Keratinocyte (primary cell): ENCODE measurements at regions not wholly inside any gene's neighbourhood (a gene's known extent, or its start where the extent isn't known, plus 50 kb on each side); places are given as distances from the start of the nearest gene placed in this dataset.

Experiments used
- DNase-seq: peaks from one replicate; pipeline ENCODE4 v3.0.0-alpha.2; 2011; ENCODE audit warnings: low read depth, missing footprints, low spot score
- FAIRE-seq: peaks from 2 replicates; lab custom pipeline; 2011; peaks lifted over from hg19 to GRCh38; lab: Jason Lieb, UNC
- H2AFZ ChIP-seq: 2 replicates; pipeline ENCODE4 v1.6.0; 2012; ENCODE audit warnings: low read length, control low read depth, inconsistent platforms; ENCODE audit not compliant: control insufficient read depth
- H3K27ac ChIP-seq: 2 replicates; pipeline ENCODE4 v1.5.1; 2011; ENCODE audit warnings: low read length; ENCODE audit not compliant: control insufficient read depth, insufficient read depth
- H3K27me3 ChIP-seq: 3 replicates; pipeline ENCODE4 v1.6.0; 2011; ENCODE audit warnings: low read length; ENCODE audit not compliant: control insufficient read depth, insufficient read depth; ENCODE audit errors: extremely low read depth
- H3K36me3 ChIP-seq, 2 experiments: 2 replicates in 1 of 2; 3 replicates in 1 of 2; pipeline ENCODE4 v1.5.1; 2011; ENCODE audit warnings: low read length in 2 of 2, mild to moderate bottlenecking in 1 of 2; ENCODE audit not compliant: control insufficient read depth in 2 of 2, insufficient read depth in 2 of 2; ENCODE audit errors: extremely low read depth in 1 of 2
- H3K4me1 ChIP-seq: 3 replicates; pipeline ENCODE4 v1.5.1; 2011; ENCODE audit warnings: low read length; ENCODE audit not compliant: control insufficient read depth, insufficient read depth; ENCODE audit errors: extremely low read depth
- H3K4me2 ChIP-seq: 3 replicates; pipeline ENCODE4 v1.6.0; 2011; ENCODE audit warnings: low read depth, low read length; ENCODE audit not compliant: control insufficient read depth, insufficient read depth; ENCODE audit errors: extremely low read depth
- H3K4me3 ChIP-seq, 3 experiments: fragments of 200-600 bp in 1 of 3; sonication (generic) in 1 of 3; 2 replicates in 2 of 3; 3 replicates in 1 of 3; pipeline ENCODE4 v1.5.1; 2011 to 2016; ENCODE audit warnings: low read length in 3 of 3, mild to moderate bottlenecking in 3 of 3, control low read depth in 2 of 3, inconsistent platforms in 1 of 3, low read depth in 1 of 3, mixed read lengths in 1 of 3, mixed run types in 1 of 3, moderate library complexity in 1 of 3; ENCODE audit not compliant: control insufficient read depth in 2 of 3, insufficient read depth in 2 of 3; ENCODE audit errors: extremely low read depth in 1 of 3
- H3K79me2 ChIP-seq: 2 replicates; pipeline ENCODE4 v1.6.0; 2012; ENCODE audit warnings: low read length; ENCODE audit not compliant: control insufficient read depth, insufficient read depth
- H3K9ac ChIP-seq: 3 replicates; pipeline ENCODE4 v1.6.0; 2011; ENCODE audit warnings: low read length; ENCODE audit not compliant: control insufficient read depth, insufficient read depth; ENCODE audit errors: extremely low read depth
- H3K9me1 ChIP-seq: 3 replicates; pipeline ENCODE4 v1.6.0; 2011; ENCODE audit warnings: low read length; ENCODE audit not compliant: control insufficient read depth, insufficient read depth; ENCODE audit errors: extremely low read depth
- H3K9me3 ChIP-seq: 2 replicates; pipeline ENCODE4 v1.5.1; 2012; ENCODE audit warnings: low read depth, low read length; ENCODE audit not compliant: control insufficient read depth
- H4K20me1 ChIP-seq: 3 replicates; pipeline ENCODE4 v1.6.0; 2011; ENCODE audit warnings: low read length; ENCODE audit not compliant: control insufficient read depth, insufficient read depth; ENCODE audit errors: extremely low read depth
- EZH2 ChIP-seq: IDR thresholded peaks from one replicate; pipeline ENCODE4 v1.6.1; 2012; ENCODE audit warnings: inconsistent platforms, mild to moderate bottlenecking, low read length, moderate library complexity
- dilution Hi-C: fragments of 300-500 bp; cut with MboI; formaldehyde crosslinking; loops from one replicate; pipeline ENCODE4 v1.7.0; 2020; ENCODE audit warnings: low sequenced_read_pairs; ENCODE audit not compliant: extremely low pct_ligation_motif_present
- TF ChIP-seq, protein P1 (sequence below), 3 experiments: IDR thresholded peaks in 1 of 3; conservative IDR thresholded peaks in 1 of 3; optimal IDR thresholded peaks in 1 of 3; 2 replicates in 2 of 3; 3 replicates in 1 of 3; pipeline versions ENCODE3 to v1.5.1; 2011; ENCODE audit warnings: low read length in 3 of 3, mild to moderate bottlenecking in 3 of 3, moderate library complexity in 2 of 3, control low read depth in 1 of 3, inconsistent platforms in 1 of 3; ENCODE audit not compliant: insufficient read depth in 2 of 3; ENCODE audit errors: extremely low read depth in 1 of 3

DNA sequence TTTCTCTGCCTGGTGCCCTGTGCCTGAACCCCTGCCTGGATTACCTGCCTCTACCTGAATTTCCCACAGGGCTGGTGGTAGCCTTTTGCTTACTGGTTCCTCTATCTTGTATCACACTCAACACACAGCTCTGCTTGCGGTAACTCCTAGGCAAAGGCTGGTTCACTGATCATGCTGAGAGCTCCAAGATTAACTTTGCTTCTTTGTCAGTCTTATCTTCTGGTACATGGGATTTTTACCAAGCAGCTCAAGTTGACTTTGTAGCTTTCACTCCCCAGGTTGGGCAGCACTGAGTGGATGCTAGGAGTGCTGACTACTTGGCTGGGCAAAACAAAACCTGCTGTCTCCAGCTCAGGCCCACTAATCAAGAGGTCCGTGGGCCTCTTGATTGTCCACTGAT, 145.9 kb upstream of the GLRA1 start:
- Histone ChIP-seq H3K9me3 (no peaks in the 10 kb centered on the region), H2AFZ (no peak overlapping the region), H3K9me1 (no peaks in the 10 kb centered on the region), H3K9ac (no peak overlapping the region), H3K36me3 (no peaks in the 10 kb centered on the region), H3K27ac (no peak overlapping the region), H3K4me1 (no peaks in the 10 kb centered on the region), H3K79me2 (no peaks in the 10 kb centered on the region), H4K20me1 (no peaks in the 10 kb centered on the region), H3K27me3 (no peaks in the 10 kb centered on the region), H3K4me2 (no peak overlapping the region), H3K4me3 (no peak overlapping the region)
- TF ChIP-seq EZH2: no peak
- TF ChIP-seq, protein P1, sequence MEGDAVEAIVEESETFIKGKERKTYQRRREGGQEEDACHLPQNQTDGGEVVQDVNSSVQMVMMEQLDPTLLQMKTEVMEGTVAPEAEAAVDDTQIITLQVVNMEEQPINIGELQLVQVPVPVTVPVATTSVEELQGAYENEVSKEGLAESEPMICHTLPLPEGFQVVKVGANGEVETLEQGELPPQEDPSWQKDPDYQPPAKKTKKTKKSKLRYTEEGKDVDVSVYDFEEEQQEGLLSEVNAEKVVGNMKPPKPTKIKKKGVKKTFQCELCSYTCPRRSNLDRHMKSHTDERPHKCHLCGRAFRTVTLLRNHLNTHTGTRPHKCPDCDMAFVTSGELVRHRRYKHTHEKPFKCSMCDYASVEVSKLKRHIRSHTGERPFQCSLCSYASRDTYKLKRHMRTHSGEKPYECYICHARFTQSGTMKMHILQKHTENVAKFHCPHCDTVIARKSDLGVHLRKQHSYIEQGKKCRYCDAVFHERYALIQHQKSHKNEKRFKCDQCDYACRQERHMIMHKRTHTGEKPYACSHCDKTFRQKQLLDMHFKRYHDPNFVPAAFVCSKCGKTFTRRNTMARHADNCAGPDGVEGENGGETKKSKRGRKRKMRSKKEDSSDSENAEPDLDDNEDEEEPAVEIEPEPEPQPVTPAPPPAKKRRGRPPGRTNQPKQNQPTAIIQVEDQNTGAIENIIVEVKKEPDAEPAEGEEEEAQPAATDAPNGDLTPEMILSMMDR (optimal IDR thresholded peaks at IDR 0.05 in 1 of 3, IDR thresholded peaks at IDR 0.05 in 1 of 3, conservative IDR thresholded peaks at IDR 0.05 in 1 of 3; ENCODE audit: extremely low read depth in 1 of 3, insufficient read depth in 2 of 3, low read length in 3 of 3): no peak
- DNase-seq: no peak
- FAIRE-seq: no peak
- dilution Hi-C loops: no loop called here

DNA sequence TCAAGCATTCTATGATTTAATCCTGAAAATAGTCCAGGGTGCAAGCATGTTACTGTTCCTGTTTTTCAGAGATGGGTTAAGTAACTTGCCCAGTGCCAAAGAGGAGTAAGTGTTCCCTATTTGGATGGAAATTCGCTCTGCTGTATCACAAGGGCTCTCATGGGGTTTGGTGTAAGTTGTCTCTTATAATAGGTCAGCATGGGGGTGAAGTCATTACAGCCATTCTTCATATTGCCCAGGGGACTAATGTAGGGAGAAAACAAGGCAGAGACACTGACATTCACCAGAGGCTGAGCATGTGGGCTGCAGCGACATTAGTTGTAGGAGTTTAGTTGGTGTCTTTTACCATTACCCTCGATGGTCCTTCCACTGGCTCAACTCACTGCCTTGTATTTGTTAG, 142.1 kb upstream of the GLRA1 start:
- no peak overlapping the region for H3K4me2 ChIP-seq
- no peak overlapping the region for H2AFZ ChIP-seq
- H3K36me3 ChIP-seq: no peaks in the 10 kb centered on the region
- H3K9me3 ChIP-seq: no peaks in the 10 kb centered on the region
- dilution Hi-C loops: no loop called here
- H3K9me1 ChIP-seq: no peaks in the 10 kb centered on the region
- no peaks in the 10 kb centered on the region for H4K20me1 ChIP-seq
- no peaks in the 10 kb centered on the region for H3K4me1 ChIP-seq
- H3K4me3 ChIP-seq: no peak overlapping the region
- H3K79me2 ChIP-seq: no peaks in the 10 kb centered on the region
- no peak for DNase-seq
- TF ChIP-seq, protein P1 (optimal IDR thresholded peaks at IDR 0.05 in 1 of 3, IDR thresholded peaks at IDR 0.05 in 1 of 3, conservative IDR thresholded peaks at IDR 0.05 in 1 of 3; ENCODE audit: extremely low read depth in 1 of 3, insufficient read depth in 2 of 3, low read length in 3 of 3): no peak
- no peak for TF ChIP-seq EZH2
- H3K9ac ChIP-seq: no peak overlapping the region
- no peak for FAIRE-seq
- H3K27ac ChIP-seq: no peak overlapping the region
- H3K27me3 ChIP-seq: no peaks in the 10 kb centered on the region
